ENCODE measurements at regions not wholly inside any gene's neighbourhood (a gene's known extent, or its start where the extent isn't known, plus 50 kb on each side); places are given as distances from the start of the nearest gene placed in this dataset.

GRCh38 chr5:174185506-174185905 is 140.0 kb downstream of the NSG2 start:
- TF ChIP-seq, protein P1, sequence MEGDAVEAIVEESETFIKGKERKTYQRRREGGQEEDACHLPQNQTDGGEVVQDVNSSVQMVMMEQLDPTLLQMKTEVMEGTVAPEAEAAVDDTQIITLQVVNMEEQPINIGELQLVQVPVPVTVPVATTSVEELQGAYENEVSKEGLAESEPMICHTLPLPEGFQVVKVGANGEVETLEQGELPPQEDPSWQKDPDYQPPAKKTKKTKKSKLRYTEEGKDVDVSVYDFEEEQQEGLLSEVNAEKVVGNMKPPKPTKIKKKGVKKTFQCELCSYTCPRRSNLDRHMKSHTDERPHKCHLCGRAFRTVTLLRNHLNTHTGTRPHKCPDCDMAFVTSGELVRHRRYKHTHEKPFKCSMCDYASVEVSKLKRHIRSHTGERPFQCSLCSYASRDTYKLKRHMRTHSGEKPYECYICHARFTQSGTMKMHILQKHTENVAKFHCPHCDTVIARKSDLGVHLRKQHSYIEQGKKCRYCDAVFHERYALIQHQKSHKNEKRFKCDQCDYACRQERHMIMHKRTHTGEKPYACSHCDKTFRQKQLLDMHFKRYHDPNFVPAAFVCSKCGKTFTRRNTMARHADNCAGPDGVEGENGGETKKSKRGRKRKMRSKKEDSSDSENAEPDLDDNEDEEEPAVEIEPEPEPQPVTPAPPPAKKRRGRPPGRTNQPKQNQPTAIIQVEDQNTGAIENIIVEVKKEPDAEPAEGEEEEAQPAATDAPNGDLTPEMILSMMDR (conservative IDR thresholded peaks at IDR 0.05 in 1 of 2, IDR thresholded peaks at IDR 0.05 in 1 of 2; ENCODE audit: extremely low read depth in 1 of 2, insufficient read depth in 1 of 2, low read depth in 1 of 2, low read length in 2 of 2): no peak
- TF ChIP-seq EZH2 (IDR thresholded peaks at IDR 0.05; ENCODE audit: borderline replicate concordance, low read length): no peak

All from mammary epithelial cell (primary cell).